ENCODE measurements at regions not wholly inside any gene's neighbourhood (a gene's known extent, or its start where the extent isn't known, plus 50 kb on each side); places are given as distances from the start of the nearest gene placed in this dataset.

DNA sequence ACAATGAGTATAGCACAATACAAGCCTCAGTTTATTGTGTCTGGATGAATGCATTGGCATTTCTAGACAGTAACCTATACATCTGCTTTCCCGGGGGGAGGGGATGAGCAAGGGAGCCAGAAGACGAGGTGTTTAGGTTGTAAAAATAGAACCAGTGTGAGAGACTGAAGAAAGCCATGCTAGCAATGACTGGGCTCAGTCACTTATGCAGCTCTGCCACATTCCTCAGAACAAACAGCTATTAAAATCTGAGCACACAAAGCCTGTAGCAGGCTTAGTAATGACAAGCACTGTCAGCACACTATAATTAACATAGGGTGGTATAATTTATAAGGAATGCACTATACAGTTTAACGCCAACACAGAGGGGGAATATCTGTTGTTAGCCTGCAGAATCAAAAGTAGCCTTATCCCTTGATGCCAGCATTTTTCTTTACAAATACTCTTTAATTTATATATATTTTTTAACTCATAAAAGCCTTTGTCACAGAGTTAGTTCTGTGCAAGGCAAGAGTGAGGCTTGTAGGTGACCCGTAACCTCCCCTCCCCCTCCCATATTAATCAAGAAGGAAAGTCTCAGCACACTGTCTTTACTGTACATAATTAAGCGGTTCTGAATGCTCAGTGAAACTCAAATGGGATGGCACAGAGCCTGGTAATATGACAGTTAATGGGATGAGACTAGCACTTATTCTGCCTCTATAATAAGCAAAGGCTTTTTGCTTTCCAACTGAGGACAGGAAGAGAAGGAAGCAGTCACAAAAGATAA lies 295.4 kb downstream of the CSNK1G3 start:
- DNase-seq (ENCODE audit: extremely low spot score, insufficient read length, low read depth), result no peak
- no peak for FAIRE-seq

DNA sequence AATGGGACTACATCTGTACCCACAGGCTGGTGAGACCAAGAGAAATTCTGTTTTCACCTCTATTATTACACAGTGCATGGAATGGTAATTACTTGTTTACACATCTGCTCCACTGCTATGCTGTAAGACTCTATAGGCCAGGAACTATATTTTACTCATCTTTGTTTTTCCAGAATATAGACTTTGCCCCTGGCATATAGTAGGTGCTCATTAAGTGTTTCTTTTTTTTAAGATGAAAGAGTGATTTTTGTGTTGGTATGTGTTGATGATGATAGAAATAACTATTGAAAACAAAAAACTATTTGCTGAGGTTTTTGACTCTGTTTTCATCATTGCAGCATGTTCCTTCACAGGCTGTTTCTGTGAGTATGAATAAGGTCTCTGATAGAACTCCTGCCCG lies 294.7 kb downstream of the CSNK1G3 start:
- FAIRE-seq (no peak), DNase-seq (ENCODE audit: extremely low spot score, insufficient read length, low read depth) (no peak)

DNA sequence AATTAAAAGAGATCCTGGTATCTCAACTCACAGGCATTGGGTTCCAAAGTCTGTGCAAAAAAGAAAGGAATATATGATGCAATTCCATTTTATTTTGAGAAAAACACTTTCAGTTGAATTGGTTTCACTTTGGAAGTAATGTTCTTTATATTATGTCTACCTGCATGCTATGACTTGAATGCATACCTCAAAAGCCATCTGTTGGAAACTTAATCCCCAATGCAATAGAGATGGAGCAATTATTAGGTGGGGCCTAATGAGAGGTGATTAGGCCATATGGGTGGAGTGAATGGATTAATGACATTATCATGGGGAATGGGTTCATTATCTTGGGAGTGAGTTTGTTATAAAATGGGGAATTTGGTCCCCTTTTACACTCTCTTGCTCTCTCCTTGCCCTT lies 293.3 kb downstream of the CSNK1G3 start:
- FAIRE-seq (no peak), DNase-seq (ENCODE audit: extremely low spot score, insufficient read length, low read depth) (no peak)

- FAIRE-seq (no peak), DNase-seq (ENCODE audit: extremely low spot score, insufficient read length, low read depth) (no peak)
These were observed 291.4 kb downstream of the CSNK1G3 start for GRCh38 chr5:123803359-123803758.

- FAIRE-seq, result no peak
These were observed 290.4 kb downstream of the CSNK1G3 start for GRCh38 chr5:123802298-123802951.

DNA sequence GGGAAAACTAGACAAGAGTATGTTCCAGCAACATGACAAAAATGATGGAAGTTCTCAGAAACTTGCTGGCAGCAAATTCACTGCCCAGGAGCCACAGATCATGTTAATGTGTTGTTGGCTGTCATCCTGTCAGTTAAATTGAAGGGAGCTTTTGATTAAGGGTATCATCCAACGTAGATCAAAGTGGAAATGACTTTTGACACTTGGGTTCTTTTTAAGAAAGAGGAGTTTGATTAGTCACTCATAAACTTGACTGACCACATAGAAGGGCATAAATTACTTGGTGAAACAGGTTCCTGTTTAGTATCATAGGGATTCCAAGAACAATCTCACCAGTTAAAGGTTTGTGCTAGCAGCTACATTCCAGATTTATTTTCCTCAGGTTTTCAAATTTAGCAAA lies 288.7 kb downstream of the CSNK1G3 start:
- FAIRE-seq, result no peak

More at GRCh38 chr5:123802298-123802951, 290.4 kb downstream of the CSNK1G3 start:
- DNase-seq (ENCODE audit: extremely low spot score, insufficient read length, low read depth), result no peak

GRCh38 chr5:123795688-123796087 lies 283.7 kb downstream of the CSNK1G3 start:
- FAIRE-seq (no peak), DNase-seq (ENCODE audit: extremely low spot score, insufficient read length, low read depth) (no peak)

More for the DNA sequence above, 288.7 kb downstream of the CSNK1G3 start:
- DNase-seq (ENCODE audit: extremely low spot score, insufficient read length, low read depth), result no peak

- FAIRE-seq (no peak), DNase-seq (ENCODE audit: extremely low spot score, insufficient read length, low read depth) (no peak)
These were observed 278.2 kb downstream of the CSNK1G3 start for GRCh38 chr5:123790226-123790625.

DNA sequence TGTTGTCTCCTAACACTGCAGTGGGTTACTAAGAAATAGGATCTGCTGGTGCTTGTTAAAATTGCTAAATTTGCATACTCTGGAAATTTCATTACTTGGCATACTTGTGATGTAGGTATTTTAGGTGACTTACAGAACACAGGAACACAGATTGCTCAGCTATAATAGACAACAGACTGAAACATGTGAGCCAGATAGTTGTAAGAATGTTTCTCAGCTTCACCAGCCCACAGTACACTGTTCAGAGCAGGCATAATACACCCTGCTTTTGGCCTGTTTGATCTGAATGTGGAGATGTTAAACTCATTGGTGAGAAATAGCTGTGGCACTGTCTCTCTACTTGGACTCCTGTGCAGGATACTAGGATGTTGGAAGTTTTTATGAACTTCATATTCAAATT lies 275.7 kb downstream of the CSNK1G3 start:
- no peak for DNase-seq (ENCODE audit: extremely low spot score, insufficient read length, low read depth)
- no peak for FAIRE-seq

DNA sequence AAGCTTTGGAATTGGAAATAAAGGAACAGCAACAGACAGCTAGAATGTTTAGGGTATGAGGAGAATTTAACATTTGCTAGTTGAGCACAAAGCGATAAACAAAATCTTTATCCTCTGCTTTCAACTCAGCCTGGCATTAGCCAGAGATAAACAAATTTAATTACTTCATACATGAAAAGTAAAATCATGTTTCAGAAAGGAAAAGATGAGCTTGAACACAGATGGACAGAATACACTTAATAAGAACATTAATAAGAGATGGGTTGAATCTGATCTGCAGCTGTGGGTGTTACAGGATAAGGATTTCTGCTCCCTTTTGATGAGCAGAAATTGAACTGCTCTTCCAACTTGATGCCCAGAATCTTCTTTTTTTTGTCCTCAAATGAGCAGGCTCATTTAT lies 275.2 kb downstream of the CSNK1G3 start:
- DNase-seq (ENCODE audit: extremely low spot score, insufficient read length, low read depth) (no peak), FAIRE-seq (no peak)

DNA sequence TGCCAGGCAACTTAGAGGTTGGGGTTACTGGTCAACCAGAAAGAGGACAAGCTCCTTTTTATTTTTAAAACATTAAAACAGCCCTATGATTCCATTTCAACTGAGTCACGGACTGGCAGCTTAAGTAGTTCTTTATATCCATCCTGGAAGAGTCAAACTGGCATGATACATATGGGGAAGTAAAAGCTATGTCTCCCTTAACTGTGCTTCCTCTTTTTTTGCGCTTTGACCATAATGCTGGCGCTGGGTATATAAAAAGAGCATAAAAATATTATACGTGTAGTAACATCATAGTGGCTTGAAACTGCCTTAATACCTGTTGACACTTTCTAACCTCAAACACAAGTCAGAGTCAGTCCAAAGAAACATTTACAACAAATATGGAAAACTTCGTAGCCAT lies 274.4 kb downstream of the CSNK1G3 start:
- DNase-seq (ENCODE audit: extremely low spot score, insufficient read length, low read depth) (no peak), FAIRE-seq (no peak)

DNA sequence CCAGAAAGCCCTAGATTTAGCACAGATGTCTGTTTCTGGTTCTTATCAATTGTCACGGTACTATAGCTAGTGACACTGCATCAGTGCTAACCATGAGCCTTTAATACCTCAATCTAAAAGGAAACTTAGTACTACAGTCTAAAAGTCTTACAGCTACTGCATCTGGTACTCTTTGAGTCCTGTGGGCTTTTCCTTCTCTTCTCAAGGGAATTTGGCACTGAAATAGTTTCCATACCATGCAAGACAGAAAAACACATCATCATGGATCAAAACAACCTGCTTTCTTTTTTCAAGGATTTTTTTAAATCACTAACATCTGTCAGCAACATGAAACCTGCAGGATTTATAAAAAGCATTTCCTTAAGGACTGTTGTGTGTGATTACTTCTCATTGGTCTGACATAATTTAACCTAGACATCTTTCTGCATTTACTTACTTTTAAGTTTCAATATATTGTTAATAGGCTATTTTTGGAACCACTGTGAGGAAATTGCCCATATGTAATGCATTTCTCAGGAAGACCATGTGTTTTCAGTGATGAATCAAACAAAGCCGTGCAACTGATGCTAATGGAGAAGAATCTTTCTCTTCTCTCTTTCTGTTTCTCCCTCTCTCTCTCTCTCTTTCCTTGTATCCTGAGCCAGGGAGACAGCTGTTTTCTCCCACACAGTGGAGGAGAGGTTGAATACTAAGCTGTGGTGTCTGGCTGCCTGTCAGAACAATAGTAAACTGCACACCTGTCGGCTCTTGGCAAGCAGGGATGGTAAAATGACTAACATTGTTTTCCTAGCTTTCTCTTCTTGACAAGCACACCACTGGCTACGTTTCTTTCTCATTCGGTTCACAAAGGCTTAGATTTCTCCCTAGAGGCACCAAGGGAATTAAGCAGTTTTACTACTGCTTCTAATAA lies 273.4 kb downstream of the CSNK1G3 start:
- DNase-seq (ENCODE audit: extremely low spot score, insufficient read length, low read depth) (no peak), FAIRE-seq (no peak)

- no peak for DNase-seq (ENCODE audit: extremely low spot score, insufficient read length, low read depth)
- no peak for FAIRE-seq
These were observed 271.4 kb downstream of the CSNK1G3 start for GRCh38 chr5:123783421-123783820.

- FAIRE-seq (no peak), DNase-seq (ENCODE audit: extremely low spot score, insufficient read length, low read depth) (no peak)
These were observed 266.7 kb downstream of the CSNK1G3 start for GRCh38 chr5:123778641-123779040.

- DNase-seq (ENCODE audit: extremely low spot score, insufficient read length, low read depth), result no peak
- FAIRE-seq, result no peak
These were observed 264.8 kb downstream of the CSNK1G3 start for GRCh38 chr5:123776761-123777160.

DNA sequence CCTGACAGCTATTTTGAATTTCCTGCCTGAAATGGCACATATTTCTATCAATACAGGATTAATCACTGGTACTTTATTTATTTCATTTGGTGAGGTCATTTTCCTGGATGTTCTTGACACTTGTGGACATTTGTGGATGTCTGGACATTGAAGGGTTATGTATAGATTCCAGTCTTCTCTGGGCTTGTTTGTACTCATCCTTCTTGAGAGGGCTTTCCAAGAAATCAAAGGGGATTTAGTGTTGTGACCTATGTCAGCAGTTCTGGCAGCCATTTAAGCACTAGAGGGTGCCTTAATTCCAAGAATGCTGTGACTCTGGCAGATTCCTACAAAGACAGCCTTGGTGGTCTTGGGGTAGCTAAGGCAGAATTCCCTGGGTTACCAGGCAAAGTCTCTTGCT lies 259.7 kb downstream of the CSNK1G3 start:
- DNase-seq (ENCODE audit: extremely low spot score, insufficient read length, low read depth), result no peak
- no peak for FAIRE-seq

GRCh38 chr5:123763201-123763600 lies 251.2 kb downstream of the CSNK1G3 start:
- no peak for DNase-seq (ENCODE audit: extremely low spot score, insufficient read length, low read depth)
- FAIRE-seq, result no peak

GRCh38 chr5:123756816-123757215 lies 244.8 kb downstream of the CSNK1G3 start:
- FAIRE-seq (no peak), DNase-seq (ENCODE audit: extremely low spot score, insufficient read length, low read depth) (no peak)

DNA sequence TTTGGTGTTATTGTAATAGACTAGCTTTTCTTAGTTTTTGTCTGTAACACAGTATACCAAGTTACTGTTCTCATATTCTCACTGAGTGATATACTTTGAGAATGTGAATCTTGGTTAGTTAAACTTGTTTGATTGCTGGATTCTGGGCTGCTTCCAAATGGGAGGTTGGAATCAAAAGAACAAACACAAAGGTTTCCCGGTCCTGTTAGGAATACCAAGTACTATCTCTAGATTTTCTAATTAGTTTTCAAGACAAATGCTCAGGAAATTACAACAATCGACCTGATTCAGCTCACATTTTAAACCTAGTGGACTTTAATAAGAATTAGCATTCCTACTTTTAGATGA lies 244.3 kb downstream of the CSNK1G3 start:
- FAIRE-seq, result no peak
- no peak for DNase-seq (ENCODE audit: extremely low spot score, insufficient read length, low read depth)

- FAIRE-seq (no peak), DNase-seq (ENCODE audit: extremely low spot score, insufficient read length, low read depth) (no peak)
These were observed 243.8 kb downstream of the CSNK1G3 start for GRCh38 chr5:123755653-123756317.

All from GM18507 (cell line).